ENCODE measurements at regions not wholly inside any gene's neighbourhood (a gene's known extent, or its start where the extent isn't known, plus 50 kb on each side); places are given as distances from the start of the nearest gene placed in this dataset.

- TF ChIP-seq CTCF (IDR thresholded peaks at IDR 0.05), result no peak
- no peak for TF ChIP-seq POLR2A (IDR thresholded peaks at IDR 0.05)
- TF ChIP-seq POLR2AphosphoS5 (IDR thresholded peaks at IDR 0.05; ENCODE audit: insufficient read depth in 1 of 2, low read depth in 1 of 2), result no peak
These were observed 64.7 kb downstream of the BTBD3 start for GRCh38 chr20:11982289-11982954.

Measured in vagina (tissue), 2 donors.